Stimulated activated CD8-positive, alpha-beta memory T cell treated with anti-CD3 and anti-CD28 coated beads, Interleukin-4, amount 100 ng/mL, for 24 hours (primary cell): ENCODE measurements at regions not wholly inside any gene's neighbourhood (a gene's known extent, or its start where the extent isn't known, plus 50 kb on each side); places are given as distances from the start of the nearest gene placed in this dataset.

Source experiments
- DNase-seq: peaks from one replicate; pipeline ENCODE4 v3.0.0-alpha.2; 2020; ENCODE audit warnings: low read depth

DNA sequence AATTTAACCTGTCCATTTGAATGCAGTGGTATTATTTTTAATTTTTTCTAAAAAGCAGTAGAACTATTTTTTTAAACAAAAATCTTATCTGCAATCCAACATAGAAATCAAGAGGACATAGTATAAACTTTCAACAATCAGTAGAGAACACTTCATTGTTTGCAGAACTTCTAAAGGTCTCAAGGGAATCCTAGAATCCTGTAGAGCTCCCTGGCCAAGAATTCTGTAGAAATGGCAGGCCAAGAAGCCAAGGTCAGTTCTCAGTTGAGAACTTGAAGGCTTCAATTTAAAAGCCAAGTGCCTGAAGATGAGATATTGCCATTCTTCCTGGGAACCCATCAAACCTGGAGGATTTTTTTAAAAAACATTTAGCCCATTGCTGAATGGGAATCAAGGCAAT lies 199.2 kb upstream of the KLF4 start:
- DNase-seq, result no peak

DNA sequence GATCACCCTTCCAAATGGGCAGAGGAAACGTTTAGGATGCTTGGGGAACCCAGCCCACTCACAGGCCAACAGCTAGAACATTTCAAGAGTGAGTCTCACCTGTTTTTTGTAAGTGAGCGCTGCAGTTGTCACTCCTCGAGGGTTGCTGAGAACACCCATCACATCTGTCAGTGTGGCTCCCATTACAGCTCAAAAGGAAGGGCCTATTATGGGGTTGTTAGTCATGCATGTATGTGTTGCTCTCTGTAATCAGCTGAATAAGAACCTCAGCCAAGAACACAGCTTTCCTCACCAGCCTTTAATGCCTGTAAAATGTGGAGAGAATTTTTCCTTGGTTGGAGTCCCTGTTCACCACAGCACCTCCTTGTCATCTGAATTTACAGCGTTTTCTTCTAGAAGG lies 196.3 kb upstream of the KLF4 start:
- no peak for DNase-seq

DNA sequence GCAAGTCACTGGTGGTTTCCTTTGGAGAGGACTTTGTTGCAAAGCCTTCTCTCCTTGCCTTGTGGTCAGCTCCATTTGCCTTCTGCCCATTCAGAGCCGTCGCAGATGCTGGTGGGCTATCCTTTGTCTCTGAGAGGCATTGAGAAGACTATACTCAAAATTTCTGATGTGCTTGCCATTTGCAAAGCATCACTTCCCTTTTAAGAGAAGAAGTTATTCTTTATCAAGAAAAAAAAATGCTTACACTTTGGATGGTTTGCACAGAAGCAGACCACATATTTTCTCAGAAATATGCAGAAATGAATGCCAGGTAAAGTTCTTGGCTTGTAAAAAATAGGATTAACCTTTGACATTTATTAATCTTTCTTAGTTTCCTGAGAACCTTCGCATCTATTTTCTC lies 195.8 kb upstream of the KLF4 start:
- no peak for DNase-seq

DNA sequence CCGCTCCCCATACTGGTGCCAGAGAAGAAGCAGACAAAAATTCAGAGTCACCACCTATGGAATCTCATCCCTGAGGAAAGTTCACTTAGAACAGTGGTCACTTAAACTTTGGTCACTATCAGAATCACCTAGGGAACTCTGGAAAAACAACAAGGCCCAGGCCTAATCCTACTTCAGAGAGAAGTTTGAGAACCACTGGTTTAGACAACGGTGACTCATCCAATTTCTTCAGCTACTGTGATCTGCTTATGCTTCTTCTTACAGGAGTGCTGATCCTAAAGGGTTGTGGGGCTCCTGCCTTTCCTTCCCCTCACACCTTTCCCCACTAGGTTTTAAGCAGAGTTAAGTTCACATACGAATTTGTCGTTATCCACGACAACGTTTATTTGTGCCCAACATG lies 194.7 kb upstream of the KLF4 start:
- no peak for DNase-seq

DNA sequence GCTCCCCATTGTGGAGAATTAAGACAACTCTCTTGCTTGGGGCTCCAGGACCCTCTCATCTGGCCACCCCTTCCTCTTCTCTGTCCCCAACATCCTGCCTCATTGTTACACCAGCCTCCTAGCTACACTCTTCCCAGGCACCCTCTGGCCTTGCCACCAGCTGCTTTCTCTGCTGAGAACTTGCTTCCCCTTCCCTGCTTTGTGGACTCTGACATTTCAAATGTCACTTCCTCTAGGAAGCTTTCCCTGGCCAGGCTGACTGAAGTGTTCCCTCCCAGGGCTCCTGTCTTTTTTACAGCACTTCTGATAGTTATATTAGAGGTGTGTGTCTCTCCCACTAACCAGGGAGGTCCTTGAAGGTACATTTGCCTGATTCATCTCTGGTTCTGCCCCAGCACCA lies 194.0 kb upstream of the KLF4 start:
- no peak for DNase-seq

DNA sequence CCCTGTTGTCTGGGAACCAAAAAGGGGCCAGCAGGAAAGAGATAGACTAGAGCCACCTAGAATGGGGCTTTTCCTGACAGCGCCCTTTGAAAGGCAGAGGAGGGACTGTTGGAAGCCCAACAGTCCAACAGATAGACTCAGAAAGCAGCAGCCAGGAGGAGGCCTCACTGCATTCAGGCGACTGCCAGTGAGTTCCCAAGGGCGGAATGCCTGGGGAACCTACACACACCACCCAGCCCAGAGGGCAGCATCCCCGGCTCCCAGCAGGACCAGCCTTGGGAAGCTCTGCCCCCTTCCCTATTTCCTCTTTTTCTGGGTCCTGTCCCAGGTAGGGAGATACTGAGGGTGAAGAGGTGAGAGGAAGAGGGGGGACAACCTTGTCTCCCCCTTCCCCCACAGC lies 192.4 kb upstream of the KLF4 start:
- DNase-seq, result no peak

DNA sequence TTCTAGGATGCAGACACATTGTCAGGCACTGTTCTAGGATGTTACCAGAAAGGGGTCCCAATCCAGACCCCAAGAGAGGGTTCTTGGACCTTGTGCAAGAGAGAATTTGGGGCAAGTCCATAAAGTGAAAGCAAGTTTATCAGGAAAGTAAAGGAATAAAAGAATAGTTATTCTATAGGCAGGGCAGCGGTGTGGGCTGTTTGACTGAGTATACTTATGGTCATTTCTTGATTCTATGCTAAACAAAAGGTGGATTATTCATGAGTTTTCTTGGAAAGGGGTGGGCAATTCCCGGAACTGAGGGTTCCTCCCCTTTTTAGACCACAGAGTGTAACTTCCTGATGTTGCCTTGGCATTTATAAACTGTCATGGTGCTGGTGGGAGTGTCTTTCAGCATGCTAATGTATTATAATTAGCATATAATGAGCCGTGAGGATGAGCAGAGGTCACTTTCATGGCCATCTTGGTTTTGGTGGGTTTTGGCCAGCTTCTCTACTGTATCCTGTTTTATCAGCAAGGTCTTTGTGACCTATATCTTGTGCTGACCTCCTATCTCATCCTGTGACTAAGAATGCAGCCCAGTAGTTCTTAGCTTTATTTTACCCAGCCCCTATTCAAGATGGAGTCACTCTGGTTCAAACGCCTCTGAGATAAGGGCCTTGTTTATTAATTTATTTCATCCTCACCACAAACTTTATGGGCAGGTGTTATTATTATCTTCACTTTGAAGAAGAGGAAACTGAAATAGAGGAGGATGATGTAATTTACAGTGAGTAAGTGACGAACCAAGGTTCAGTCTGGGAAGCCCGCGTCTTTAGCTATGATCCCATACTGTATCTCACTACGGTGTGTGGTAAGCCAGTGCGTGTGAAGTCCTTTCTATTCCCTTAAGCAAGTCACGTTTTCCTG lies 186.0 kb upstream of the KLF4 start:
- DNase-seq, result no peak

DNA sequence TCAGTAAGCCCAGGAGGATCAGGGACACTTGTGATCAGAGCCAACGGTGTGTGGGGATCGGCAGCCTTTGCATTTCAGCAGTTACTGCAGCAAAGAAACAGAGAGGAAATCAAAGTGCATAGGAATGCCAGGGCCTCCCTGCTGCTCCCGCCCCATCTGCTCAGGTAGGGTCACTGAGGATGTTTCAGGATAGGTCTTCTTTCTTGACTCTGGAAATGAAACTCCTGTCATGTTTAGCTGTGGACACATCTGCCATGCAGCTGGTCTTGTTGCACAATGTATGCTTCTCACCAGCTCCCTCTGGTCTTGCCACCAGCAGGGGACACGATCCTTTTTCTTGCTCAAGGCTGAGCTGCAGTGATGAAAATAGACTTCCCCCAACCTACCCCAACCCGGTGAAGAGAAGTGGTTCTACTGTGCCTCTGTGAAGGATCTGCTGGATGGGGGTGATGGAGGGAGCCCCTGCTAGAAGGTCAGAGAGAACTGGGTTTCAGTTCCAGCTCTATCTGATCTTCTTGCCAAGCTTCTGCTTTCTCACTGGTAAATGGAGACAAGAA lies 185.2 kb upstream of the KLF4 start:
- DNase-seq, result no peak

DNA sequence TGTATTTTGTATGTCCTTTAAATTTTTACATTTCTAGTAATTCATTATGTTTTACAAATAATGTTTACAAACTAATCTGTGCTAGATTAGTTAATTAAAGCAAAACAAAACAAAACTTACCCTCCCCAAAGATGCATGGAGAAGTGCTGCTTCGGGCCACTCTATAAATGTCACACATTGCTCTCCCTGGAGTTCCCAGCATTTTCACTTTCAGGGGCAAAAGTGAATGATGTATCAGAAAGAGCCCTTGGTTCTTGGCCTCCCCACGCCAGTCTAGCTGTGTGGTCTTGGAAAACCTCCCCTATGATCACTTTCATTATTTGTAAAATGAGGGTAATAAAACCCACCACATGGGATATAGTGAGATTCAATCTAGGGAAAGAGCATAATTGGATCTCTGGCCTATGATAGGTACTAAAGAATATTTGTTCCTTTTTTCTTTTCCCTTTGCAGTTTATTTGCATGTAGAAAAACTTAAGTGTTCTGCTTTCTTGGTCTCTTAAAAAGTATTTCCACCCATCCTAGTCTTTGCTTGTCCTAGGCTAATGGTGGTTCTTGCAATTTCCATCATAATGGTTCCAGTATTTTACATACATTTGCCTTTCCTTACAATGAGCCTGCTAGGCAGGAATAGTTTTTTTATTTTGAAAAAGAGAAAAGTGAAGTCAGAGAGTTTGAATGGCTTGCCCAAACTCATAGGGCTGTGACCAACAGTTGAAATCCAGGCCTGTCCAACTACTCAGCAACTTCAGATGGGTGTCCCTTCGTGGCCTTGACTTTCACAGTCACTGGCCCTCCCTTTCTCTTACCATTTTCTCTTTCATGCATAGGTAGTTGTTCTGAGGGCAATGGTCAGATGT lies 184.5 kb upstream of the KLF4 start:
- DNase-seq, result no peak

DNA sequence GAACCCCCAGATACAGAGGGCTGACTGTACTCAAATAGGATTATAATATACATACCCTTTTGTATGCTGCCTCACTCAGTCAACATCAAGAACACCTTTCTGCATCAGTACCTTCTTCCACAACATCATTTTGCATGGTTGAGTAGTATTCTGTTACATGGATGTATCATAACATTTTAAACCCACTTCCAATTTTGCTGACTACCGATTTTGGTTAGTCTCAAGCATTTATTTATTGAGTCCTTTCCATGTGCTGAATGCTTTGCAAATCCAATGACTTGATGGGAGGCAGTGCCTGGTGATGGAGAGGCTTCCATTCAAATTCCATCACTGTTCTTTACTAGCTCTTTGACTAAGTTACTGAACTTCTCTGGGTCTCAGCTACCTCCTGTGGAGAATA lies 182.0 kb upstream of the KLF4 start:
- no peak for DNase-seq

DNA sequence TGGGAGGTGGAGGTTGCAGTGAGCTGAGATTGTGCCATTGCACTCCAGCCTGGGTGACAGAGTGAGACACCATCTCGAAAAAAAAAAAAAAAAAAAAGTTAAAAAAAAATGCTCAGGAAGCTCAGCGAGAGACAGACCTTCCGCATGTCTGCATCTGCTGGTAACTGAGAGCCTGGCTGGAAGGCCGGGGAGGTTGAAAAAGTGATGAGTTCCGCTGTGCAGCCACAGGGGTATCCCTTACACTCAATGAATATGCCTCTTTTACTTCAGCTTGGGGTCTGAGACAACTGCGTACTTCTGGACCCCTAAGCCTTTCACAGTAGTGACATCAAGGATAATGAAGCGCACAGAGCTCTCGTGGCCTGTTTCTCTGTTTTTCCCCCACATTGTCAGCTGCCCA lies 179.9 kb upstream of the KLF4 start:
- DNase-seq, result no peak

DNA sequence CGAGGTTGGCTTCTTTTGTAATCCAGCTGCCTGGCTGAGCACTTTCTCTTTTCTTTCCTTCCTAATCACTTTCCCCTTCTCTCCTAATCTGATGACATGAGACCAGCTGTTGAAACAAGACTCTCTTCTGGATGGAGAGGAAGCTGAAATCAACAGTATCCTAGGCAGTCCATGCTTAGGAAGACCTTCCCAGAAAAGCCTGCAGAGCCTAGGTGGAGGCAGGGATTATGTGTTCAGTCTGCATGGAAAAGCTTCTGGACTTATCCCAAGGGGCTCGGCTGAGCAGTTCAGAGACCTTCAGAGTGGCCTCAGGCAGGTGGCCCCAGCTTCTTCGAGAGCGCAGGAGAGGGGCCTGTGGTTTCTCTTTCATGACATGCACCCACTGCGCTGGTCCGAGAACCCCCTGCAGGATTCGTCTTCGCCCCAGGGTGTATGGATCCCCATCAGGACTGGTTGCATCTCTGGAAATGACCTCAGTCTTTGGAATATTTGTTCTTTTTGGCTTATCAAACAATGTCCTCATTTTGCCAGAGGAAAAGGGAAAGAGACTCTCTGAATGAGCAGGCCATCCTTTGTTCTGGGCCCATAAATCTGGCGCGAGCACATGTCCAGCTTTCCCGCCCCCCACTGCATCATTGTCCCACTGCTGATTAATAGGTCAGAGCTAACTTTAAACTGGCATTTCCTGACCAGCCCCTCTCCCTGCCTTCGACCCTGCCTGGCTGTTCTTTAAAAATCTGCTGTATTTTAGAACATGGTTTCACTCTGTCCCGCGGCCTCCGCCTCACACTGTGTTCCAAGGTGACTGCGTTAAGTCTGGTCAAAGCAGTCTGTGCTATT lies 177.9 kb upstream of the KLF4 start:
- no peak for DNase-seq

DNA sequence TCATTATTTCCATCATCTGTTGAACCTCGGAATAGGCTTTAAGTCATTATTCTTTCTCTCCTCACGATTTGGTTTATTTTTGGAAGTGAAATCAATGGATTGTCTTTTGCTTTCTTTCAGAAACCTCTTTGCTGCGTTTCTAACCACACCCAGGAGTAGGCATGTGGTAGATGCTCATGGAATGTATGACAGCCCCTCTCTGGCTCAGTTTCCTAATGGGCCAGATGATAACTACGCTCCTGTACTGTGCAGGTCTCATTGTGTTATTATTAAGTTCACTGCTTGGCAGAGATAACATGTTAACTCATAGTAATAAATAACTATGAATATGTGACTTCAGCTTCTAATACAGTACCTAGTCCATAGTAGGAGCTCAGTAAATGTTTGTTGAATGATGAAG lies 175.5 kb upstream of the KLF4 start:
- DNase-seq, result no peak

DNA sequence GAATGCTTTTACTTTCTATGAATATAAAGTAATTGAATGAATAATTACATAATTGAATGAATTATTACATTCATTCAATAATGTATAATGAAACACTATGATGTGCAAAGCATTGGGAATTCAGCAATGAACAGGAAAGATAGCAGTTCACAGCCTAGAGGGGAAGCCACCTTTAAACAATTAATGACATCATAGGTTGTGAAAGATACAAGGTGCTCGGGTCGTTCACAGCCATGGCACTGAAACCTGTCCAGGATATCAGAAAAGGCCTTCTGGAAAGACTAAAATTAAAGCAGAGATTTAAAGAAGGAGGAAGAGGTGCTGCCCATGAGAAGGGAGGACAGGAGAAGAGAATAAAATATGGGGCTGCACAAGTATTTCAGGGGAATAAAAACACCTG lies 171.4 kb upstream of the KLF4 start:
- no peak for DNase-seq

DNA sequence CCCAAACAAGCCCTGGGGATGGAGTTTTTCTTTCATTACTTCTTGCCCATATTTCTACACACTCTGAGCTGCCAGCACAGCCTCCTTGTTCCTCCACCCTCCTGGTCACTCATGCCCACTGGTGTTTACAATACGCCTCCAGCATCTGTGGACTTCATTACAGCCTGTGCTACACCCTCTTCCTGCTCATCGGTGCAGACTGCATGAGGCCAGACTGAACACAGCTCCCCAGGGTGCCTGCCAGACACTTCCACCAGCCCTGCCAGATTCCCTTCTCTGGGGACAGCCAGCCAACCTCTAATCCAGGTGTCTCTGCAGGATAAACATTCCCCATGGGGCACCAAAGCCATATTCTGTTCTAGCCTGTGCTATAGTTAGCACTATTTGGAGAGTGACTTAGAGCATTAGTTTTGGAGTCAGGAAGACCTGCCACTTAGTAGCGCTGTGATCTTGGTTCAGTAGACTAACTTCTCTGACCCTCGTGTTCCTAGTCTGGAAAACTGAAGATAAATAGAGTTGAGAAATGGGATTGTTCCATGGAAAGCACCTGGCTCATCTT lies 163.8 kb upstream of the KLF4 start:
- no peak for DNase-seq

DNA sequence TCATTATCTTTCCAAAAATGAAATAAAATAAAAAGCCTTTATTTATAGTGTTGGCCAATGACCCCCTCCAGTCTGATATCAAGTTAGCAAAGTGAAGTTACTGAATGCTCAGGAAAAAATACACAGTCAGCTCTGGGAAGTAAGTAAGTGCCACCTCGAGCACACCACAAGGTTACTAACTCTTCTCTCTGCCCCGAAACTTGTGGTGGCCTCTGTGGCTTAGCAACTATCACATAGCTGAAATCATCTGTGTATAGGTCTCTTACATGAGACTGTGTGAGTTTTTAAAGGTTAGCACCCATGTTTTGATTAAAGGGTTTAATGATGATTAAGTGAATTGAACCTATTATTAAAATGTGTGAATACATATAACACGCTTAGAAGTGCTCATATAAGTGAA lies 161.4 kb upstream of the KLF4 start:
- DNase-seq, result no peak

DNA sequence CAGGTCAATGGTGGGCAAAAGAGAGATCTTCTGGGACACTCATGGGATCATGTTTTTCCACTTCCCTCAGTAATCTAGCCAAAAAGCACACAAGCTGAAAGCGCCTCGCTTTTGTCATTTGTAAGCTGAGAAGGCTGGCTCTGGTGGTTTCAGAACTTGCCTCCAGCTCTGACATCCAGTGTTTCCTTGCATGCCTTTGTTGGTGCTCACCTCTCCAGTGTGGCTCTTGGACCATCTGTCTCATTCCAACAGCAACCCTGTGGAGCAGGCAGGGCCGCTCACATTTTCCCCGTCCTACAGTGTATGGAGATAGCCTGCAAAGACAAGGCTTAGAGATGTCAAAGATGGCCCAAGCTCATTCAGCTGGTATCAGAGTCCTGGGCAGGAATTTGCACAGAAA lies 160.8 kb upstream of the KLF4 start:
- DNase-seq, result no peak

DNA sequence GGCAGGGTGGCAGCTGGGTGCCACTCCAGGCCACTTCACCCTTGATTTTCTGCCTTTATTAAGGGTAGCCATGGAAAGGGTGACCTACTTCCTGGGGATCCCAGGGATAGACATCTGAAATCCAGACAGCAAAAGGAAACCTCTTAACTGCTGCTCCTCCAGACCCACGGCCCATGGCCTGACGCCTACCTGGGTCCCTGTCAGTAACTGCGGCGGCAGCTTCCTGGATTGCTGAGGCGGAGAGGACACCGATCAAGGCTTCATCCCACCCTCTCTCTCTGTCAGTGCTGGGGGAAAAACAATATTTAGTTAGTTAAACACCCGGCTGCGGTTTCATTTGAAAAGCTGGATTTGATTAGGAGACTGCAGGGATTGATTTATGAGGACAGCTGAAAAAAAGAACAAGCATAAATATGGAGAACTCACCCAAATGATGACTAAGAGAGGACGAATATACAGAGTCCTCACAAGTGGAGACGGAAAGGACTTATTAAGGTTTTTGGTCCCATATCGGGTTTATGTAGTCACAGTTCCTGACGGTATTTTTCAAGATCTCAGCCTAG lies 158.7 kb upstream of the KLF4 start:
- no peak for DNase-seq

DNA sequence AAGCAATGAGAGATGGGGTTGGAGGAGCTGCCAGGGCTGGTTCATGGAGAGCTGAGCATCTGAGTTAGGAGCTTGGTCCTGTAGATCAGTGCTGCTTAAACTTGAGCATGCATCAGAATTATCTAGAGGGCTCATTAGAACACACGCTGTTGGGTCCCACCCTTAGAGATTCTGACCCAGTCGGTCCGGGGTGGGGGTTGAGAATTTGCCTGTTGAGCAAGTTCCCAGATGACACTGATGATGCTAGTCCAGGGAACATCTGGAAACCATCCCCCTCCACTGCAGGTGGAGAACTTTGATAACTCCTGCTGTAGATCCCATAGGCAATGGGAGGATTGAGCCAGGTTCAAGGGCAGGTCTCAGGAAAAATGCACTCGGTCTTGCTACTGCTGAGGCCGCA lies 158.0 kb upstream of the KLF4 start:
- DNase-seq, result no peak

DNA sequence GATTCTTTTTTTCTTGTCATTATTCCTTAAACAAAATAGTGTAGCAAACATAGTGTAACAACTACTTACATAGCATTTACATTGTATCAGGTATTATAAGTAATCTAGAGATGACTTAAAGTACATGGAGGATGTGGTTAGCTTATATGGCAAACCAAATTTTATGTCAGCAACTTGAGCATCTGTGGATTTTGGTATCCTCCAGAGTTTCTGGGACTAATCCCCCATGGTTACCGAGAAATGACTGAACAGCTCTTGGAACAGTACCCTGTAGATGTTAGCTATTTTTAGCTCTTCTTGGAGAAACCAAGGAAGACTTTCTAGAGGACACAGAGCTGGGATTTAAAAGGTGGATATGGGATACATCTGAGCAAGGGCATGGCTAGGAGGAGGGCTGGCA lies 157.6 kb upstream of the KLF4 start:
- no peak for DNase-seq

DNA sequence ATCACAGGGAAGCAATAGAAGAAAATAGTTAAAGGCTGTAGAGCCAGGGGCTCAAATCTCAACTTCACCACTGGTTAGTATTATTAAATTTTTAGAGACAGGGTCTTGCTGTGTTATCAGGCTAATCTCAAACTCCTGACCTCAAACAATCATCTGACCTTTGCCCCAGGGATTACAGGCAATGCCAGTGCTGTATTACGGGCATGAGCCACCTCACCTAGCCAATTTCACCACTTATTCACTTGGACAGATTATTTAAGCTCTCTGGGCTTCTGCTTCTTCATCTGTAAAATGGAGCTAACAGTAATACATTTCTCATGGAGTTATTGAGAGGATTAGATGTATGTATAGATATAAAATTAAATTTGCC lies 155.9 kb upstream of the KLF4 start:
- no peak for DNase-seq
